NCI-H146 treated with DMSO at 0.1 percent for 48 hours (cell line): ENCODE measurements at regions not wholly inside any gene's neighbourhood (a gene's known extent, or its start where the extent isn't known, plus 50 kb on each side); places are given as distances from the start of the nearest gene placed in this dataset.

ENCODE experiments used
- DNase-seq: peaks from one replicate; lab custom pipeline; 2025; ENCODE audit not compliant: unreplicated experiment; lab: John Stamatoyannopoulos, UW

DNA sequence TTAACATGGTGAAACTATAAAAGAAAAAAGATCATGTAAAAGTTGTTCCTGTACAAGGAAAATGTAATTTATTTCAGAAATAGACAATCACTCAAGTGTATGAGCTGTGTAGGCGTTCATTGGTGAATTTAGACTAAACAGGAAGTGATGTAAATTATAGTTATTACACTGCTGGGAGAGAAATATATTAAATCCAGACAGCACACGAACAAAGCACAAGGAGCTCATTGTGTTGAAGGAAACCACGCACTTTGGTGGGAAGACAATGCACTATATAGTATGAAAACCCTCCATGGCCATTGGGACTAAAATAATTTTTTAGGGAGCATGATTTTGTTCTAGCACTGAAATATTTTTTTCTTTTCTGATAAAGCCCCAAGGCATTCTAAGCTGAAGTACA, 450.5 kb downstream of the KLF12 start:
- DNase-seq: no peak

GRCh38 chr13:73681779-73682178, 452.4 kb downstream of the KLF12 start:
- DNase-seq: no peak

DNA sequence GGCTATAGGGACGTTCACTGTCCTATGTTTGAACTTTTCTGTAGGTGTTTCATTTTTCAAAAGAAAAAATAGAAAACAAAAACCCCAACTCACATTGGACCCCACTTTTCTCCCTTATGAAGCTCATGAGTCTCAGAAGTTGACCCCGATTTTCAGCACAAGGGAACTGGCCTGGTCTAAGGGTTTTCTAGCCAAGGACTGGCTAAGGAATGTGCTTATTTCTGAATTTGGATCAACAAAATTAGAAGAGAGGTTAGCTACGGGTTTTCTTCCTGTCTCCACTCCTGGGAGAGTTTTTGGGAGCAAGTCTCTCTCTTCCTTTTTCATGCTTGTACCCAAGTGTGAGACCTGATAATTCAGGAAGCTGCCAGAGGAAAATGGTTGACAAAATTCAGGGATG, 453.2 kb downstream of the KLF12 start:
- DNase-seq: no peak

- DNase-seq: no peak
Measured at GRCh38 chr13:73677048-73677601, 457.1 kb downstream of the KLF12 start.

DNA sequence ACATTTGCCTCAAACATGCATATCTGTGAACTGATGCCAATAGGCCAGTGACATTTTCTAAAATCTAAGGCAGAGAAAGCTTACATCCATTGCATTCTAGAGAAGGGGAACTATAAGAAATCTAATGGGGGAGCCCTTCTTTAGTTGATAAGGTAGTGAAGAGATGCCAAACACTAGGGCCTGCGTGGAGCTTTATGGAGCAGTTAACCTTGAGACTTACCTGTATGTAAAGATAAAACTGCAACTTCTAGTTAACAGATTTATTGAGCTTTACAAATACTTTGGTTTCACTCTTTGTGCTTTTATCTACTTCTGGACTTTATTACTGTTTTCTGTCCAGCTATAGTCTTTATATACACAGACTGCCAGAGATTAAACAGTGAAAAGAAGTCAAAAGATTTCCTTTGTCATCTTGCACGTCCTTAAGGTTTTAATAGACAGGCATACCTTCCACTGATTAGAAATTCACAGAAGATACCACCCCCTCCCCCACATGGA, 457.6 kb downstream of the KLF12 start:
- DNase-seq: no peak

DNA sequence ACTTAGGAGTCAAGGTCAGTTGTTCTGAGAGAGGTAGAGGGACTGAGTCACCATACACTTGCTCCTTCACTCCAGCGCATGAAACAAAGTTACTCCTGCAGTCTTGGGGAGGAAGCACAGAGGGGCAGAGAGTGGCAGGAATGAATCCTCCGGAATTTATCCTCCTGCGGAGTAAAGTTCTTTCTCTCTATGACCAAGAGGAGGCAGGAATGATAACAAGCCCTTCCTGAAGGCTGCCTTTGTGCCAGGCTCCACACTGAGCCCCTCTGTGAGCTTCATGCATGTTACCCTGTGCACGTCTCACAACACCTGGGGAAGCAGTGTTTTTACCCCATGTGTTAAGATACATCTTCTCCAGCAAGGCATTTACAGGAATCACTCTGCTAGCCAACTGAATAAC, 458.4 kb downstream of the KLF12 start:
- DNase-seq: no peak

DNA sequence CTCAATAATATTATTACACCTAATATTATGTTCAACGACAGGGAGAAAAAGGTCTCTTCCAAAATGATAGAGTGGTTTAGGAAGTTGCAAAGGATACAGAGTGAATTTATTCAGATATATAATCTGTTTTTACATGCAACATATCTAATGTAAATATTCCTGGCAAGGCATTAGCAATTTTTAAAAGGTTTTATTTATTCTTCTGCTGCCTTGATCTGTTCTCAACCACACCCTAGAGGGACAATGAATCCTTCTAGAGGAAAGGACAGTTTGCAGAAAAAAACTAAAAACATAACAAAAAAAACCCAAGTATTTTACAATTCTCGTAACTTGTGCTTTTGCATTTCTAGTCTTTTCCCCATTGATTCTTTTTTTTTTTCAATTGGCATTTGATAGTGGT, 459.6 kb downstream of the KLF12 start:
- DNase-seq: no peak

GRCh38 chr13:73673931-73674330, 460.3 kb downstream of the KLF12 start:
- no peak for DNase-seq

GRCh38 chr13:73672492-73672891, 461.7 kb downstream of the KLF12 start:
- DNase-seq: no peak

- no peak for DNase-seq
Measured at GRCh38 chr13:73671732-73672131, 462.5 kb downstream of the KLF12 start.

GRCh38 chr13:73671011-73671410, 463.2 kb downstream of the KLF12 start:
- DNase-seq: no peak

- no peak for DNase-seq
Measured at GRCh38 chr13:73667756-73668155, 466.4 kb downstream of the KLF12 start.

- no peak for DNase-seq
Measured at GRCh38 chr13:73665261-73665660, 468.9 kb downstream of the KLF12 start.

DNA sequence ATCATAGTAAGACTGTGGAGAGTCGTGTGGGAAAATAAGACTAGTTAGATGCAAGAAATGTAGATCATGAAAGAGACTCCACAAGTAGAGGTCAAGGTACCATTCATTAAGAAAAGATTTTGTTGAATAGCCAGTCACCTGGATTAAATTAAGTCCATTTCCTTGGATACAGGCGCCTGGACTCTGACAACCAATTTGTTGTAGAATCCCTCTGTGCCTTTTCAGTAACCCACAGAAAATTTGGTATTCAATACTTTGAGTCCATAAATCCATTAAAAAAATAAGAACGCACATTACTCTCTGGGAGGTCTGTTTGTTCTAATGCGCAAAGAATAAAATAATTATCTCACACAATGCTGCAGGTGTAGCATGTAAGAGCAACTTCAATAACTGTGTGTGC, 469.4 kb downstream of the KLF12 start:
- peak; percentile 93 for DNase-seq

DNA sequence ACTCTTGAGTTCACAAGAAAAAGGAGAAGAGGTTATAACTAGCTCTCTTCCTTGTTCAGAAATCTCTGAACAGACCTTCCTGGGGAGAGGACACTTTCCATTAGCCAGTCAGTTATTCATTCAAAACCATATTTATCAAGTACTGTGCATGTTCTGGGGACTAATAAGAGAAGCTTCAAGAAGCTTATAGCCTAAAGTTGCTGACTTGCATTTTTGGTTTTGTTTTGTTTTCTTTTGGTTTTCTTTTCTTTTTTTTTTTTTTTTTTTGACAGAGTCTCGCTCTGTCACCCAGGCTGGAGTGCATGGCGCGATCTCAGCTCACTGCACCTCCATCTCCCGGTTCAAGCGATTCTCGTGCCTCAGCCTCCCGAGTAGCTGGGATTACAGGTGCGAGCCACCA, 471.4 kb downstream of the KLF12 start:
- no peak for DNase-seq

DNA sequence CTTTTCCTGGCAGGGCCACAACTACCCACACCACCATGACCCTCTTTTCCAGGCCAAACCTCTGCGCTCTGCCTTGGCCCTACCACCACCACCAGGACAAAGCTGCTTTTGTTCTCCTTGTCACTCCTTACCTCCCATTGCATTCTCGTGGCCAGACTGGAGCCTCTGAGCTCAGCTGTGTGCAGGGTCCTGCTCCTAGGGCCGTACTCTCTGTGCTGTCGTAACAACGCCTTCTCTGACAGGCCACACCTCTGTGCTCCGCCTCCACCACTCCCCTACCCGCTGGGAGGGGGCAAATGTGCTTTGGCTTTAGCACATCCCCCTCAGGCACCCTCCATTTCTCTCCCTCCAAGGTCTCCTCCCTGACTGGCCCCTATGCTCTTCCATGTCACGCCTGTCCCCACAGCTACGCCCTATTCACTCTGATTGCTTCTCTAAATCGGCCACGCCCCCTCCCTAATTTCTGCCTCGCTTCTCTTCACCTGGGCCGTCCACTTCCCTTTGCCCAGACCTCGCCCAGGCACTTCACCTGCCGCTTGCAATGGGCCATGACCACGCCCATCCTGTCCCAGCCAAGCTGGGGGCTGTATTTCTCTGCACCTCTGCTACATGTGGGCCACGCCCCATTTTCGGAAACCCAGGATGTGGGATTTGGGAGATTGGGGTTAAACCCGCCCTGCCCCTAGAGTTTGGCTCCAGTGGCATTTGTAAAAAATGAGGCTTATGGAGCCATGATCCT, 472.3 kb downstream of the KLF12 start:
- DNase-seq: no peak

- no peak for DNase-seq
Measured at GRCh38 chr13:73661066-73661465, 473.1 kb downstream of the KLF12 start.

GRCh38 chr13:73658639-73659038, 475.6 kb downstream of the KLF12 start:
- no peak for DNase-seq

- no peak for DNase-seq
Measured at GRCh38 chr13:73657821-73658540, 476.2 kb downstream of the KLF12 start.

DNA sequence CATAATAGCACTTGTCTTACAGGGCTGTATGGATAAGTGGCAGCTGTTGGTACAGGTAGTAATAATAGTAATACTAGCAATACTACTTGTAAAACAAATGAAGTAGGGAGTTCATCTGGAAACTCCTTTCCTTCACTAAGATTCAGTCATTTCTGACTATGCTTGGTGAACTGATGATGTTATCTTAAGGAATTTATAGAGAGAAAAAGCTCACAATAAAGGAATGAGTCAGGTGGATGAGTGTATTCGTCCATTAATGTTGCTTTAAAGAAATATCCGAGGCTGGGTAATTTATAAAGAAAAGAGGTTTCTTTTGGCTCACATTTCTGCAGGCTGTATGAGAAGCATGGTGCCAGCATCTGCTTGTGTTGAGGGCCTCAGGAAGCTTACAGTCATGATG, 477.3 kb downstream of the KLF12 start:
- DNase-seq: no peak

DNA sequence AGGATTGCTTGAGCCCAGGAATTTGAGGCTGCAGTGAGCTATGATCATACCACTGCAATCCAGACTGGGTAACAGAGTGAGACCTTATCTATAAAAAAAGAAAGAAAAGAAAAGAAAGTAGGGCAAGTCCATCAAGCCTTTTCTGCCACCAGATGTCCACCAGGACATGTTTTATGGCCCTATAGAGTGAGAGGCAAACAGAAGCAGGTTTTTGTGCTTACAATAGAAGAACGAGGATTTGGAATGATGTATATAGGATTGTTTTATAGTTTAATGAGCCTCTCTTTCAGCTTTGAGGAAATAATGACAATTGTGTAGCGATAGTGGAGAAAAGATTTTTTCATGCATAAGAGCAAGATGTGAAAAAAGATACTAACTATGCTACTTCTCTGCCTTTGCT, 480.5 kb downstream of the KLF12 start:
- DNase-seq: no peak

- DNase-seq: no peak
Measured at GRCh38 chr13:73647417-73647816, 486.8 kb downstream of the KLF12 start.
